SIG-M5 treated with dmso at 0.1 percent for 504 hours (cell line): ENCODE measurements at regions not wholly inside any gene's neighbourhood (a gene's known extent, or its start where the extent isn't known, plus 50 kb on each side); places are given as distances from the start of the nearest gene placed in this dataset.
A peak's percentile ranks its signal among the peaks of the same experiment; 100 is the strongest.
"Not testable (repeated sequence)": the region's sequence is repeated elsewhere in the genome, so short reads cannot be mapped to it uniquely, and the experiment has no call there.

Source experiments
- DNase-seq: peaks from one replicate; lab custom pipeline; 2025; ENCODE audit not compliant: unreplicated experiment; lab: John Stamatoyannopoulos, UW

- no peak for DNase-seq
Observed at GRCh38 chr3:177610686-177611633, 413.7 kb upstream of the TBL1XR1 start.

DNA sequence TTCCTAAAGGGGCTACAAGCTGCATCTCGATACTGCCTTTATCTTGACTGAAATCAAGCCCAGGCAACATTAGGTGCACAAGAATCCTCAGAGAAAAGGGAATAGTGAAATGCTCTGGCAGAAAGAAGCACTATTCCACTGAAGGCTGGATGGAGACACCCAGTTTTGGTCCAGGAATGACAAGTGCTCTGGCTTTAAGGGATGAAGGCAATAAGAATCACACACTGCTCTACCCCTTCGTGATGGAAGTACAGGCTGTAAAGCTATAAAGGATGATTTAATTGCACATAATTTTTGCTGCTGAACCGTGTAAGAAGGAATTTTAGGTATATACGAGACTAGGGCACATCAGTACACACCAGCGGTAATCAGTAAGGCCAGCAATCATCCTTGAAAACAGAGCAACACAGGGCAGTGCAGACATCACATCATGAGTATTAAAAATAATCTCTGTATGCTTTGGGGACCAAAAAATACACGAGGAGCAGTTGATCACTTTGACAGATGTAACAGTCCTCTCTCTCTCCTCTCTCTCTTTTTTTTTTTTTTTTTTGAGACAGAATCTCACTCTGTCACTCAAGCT lies 414.6 kb upstream of the TBL1XR1 start:
- DNase-seq, result no peak

DNA sequence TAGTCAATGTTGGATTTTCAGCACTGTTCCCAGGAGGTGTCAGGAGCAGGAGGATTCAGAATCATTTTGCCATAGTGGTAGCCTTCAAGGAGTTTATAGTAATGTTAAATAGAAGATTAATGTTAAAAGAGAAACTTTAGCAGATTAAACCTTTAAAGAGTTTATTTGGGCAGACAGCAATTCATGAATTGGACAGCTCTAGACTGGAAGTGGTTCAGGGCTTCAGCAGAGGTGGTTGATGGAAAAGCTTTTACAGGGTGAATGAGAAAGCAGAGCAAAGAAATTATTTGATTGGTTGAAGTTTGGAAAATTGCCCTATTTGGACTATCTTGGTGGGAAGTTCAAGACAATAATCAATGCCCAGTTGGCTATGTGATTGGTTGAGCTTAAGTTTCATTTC lies 416.6 kb upstream of the TBL1XR1 start:
- no peak for DNase-seq

GRCh38 chr3:177615015-177615414 lies 417.7 kb upstream of the TBL1XR1 start:
- DNase-seq, result peak; percentile 76

- no peak for DNase-seq
Observed at GRCh38 chr3:177618873-177619733, 421.8 kb upstream of the TBL1XR1 start.

- no peak for DNase-seq
Observed at GRCh38 chr3:177620073-177620472, 422.8 kb upstream of the TBL1XR1 start.

DNA sequence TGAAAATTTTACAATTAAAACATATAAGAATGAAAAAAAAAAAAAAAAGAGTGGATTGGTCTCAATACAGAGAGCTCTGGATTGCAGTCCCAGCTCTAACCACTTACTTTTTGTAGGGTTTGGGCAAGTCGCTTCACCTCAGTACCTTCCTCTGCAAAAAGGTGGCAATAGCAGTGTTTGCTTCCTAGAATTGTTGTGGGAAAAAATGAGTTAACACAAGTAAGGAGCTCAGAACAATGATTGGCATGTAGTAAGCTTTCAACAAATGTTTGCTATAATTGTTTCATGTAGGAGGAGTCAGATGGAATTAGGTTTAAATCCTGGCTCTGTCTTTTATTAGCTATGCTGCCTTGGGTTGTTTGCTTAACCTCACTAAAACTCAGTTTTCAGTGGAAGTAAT lies 425.2 kb upstream of the TBL1XR1 start:
- DNase-seq, result peak; percentile 19

DNA sequence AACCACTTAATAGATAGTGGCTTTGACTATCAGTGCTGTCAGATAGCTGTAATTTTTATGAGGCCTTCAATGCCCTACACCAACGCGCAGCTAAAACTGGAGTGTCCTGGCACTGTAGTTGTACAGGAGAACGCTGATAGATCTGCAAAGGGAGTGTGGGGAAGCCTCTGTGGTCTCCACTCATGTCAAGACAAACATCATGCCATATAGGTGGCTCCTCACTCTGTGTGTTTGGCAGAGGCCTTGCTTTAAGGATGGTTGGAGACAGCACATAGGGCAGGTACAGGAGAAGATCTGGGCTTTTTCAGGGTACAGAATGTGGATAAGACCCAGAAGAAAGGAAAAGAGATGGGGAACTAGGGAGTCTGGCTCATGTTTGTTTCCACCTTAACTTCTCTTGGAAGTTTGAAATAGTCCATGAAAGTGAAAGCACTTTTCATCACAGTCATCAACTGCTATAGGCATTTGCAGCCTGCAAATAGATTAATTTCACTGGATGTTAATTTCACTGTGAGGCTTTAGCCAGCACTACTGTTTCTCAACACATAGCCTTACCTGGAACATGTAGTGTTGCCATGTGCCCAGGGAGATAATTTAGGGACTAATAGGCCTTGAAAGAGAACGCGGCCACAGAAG lies 425.8 kb upstream of the TBL1XR1 start:
- DNase-seq, result no peak

DNA sequence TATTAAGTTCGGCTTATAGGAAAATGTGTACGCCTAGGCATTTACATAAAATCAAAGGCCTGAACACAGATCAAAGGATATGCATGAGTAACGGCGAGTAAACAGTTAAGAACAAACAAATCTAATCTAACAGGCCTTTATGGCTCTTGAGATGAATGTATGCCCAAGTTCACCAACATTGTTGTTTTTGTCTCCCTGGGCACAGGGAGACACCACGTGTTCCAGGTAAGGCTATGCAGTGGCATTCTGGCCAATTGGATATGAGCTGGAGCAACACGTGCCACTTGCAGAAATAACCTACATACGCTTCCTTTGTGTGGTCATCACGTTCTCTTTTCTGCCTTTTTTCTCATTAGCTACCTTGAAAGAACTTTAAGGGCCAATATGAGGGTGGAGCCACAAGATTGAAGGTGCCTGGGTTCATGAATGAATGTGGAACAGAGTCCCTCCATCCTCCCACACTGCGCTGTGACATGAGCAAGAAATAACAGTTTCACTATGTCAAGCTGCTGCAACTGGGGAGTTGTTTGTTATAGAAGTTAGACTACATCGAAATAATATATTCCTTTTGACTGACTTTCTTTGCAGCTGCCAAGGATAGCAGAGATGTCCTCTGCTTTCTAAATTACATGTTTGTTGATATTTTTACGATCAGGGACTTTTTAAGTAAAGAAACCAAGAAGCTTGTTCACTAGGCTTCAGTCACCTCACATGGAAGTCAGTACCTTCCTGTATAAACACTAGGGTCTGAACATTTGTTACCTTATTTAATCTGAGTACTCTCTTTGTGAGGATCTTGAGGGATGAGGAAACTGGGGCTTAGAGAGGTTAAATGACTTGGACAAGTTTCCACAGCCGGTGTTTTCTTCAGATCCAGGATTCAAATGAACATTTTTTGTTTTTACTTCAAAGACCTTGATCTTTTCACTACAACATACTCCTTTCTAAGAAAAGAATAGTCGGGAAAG lies 427.5 kb upstream of the TBL1XR1 start:
- DNase-seq, result no peak

DNA sequence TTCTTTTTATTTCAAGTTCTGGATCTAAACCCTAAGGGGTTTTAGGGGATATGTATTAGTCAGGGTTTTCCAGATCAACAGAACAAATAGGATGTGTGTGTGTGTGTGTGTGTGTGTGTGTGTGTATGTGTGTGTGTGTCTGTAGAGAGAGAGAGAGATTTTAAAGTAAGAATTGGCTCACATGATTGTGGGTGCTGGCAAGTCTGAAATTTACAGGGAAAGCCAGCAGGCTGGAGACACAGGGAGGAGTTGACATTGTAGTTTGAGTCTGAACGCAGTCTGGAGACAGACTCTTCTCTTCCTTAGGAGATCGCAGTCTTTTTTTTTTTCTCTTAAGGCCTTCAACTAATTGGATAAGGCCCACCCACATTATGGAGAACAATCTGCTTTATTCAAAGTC lies 428.8 kb upstream of the TBL1XR1 start:
- DNase-seq, result no peak

GRCh38 chr3:177628095-177628719 lies 430.9 kb upstream of the TBL1XR1 start:
- DNase-seq, result not testable (repeated sequence)

DNA sequence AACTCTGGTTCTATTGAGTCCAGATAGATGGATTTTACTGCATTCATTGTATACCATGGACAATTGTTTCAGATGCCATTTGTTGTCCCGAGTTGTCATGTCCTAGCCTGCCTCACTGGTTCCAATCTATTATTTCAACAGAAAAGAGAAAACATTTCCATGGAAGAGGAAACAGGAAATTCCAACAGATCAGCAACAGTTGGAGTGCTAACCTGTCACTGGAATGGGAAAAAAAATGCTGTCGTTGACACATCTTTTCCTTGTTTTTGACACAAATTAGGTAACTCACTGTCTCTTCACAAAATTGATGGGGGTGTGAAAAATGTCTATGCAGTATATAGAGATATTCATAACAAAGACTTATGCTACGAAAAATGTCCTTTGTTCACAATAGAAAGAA lies 432.0 kb upstream of the TBL1XR1 start:
- DNase-seq, result no peak

DNA sequence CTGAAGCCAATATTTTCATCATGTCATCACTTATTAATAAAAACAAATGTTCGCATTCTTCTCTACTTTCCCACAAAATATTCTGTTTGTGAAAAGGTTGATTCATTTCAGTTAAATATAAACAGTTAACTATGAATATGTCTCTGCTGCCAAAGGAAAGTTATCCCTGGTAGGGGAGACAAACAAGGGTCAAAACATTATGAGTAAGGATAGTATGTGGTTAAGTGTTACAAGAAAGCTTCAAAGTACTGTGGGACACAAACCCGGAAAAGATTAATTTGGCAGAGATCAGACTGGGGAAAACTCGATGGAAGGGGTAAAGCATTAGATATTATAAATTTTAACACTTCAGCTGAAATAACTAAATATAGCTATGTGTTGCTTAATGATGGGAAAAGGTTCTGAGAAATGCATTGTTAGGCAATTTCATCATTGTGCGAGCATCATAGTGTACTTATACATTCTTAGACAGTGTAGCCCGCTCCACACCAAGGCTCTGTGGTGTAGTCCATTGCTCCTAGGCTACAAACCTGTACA lies 436.5 kb upstream of the TBL1XR1 start:
- DNase-seq, result no peak

GRCh38 chr3:177635601-177636106 lies 438.4 kb upstream of the TBL1XR1 start:
- not testable (repeated sequence) for DNase-seq

DNA sequence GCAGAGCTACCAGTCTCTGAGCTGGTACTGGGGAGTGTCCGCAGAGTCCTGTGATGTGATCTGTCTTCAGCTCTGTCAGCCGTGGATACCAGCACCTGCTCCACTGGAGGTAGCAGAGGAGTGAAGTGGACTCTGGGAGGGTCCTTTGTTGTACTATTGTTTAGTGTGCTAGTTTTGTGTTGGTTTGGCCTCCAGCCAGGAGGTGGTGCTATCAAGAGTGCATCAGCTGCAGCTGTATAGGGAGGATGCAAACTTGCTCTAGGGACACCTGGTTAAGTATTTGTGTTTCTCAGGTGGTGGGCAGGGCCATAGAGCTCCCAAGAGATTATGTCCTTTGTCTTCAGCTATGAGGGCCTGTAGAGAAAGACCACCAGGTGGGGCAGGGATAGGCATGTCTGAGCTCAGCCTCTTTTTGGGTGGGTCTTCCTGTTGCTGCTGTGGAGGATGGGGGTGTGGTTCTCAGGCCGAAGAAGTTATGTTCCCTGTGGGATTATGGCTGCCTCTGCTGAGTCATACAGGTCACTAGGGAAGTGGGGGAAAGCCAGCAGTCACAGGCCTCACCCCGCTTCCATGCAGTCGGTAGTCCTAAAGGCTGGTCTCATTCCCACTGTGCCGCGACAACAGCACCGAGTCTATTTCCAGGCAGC lies 443.2 kb upstream of the TBL1XR1 start:
- no peak for DNase-seq

DNA sequence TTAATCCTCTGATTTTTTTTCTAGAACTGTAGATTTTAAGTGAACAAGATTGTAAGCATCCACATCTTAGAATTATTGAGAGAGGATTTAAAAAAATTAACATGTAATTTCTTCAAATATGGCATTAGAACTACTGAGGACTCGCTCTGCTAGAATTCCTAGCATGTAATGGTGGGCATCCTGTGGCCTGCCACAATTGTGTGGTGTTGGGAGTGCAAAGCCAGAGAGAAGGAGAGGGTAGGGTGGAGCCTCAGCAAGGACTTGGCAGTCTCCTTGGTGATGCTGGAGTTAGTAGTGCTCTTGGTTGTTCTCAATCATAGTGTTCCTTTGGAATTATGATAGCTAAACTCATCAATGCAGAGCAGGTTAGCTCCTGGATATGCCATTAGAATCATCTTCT lies 443.9 kb upstream of the TBL1XR1 start:
- DNase-seq, result no peak

DNA sequence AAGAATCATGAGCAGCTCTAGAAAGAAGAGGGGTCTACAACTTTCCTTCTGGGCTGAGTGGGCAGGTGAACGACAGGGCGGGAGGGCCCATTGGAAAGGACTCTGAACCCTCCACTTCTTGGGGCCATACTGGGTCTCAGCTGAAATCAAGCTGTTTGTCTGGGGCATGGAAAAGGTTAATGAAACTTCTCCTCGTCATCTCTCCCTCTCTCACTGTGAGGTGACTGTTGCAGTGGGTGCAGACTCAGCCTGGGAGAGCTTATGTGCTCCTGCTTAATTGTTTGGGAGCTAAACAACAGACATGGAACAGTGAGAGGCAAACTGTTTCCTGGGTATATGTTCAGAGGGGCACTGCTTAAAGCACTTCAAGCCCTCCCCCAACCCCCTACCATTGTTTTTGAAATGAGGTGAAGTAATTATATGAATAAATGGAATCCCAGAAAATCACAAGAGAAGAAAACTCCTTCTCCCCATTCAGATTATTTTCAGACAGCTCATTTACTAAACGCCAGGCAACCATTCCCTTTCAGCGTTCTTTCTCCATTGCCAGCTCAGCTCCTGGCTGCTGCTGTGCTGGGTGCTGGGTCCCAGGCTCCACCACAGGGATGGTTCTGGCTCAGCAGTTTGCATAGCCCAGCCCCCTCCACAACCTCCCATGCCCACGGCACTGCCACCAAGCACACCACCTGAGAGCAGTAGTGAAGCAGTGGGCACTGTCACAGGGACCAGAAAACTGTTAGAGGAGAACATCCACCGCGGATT lies 444.9 kb upstream of the TBL1XR1 start:
- DNase-seq, result no peak

GRCh38 chr3:177642804-177643125 lies 445.5 kb upstream of the TBL1XR1 start:
- DNase-seq, result no peak
